H9 (cell line): ENCODE measurements at regions not wholly inside any gene's neighbourhood (a gene's known extent, or its start where the extent isn't known, plus 50 kb on each side); places are given as distances from the start of the nearest gene placed in this dataset.

ENCODE experiments used
- DNase-seq: peaks from one replicate; pipeline ENCODE4 v3.0.0-alpha.2; 2017
- H2AFZ ChIP-seq: one replicate; pipeline ENCODE4 v1.6.1; 2013; ENCODE audit warnings: mild to moderate bottlenecking, low read length, control low read depth, moderate library complexity
- H2AK5ac ChIP-seq: 2 replicates; pipeline ENCODE4 v1.6.1; 2013; ENCODE audit warnings: low read length, control low read depth, mixed read lengths; ENCODE audit not compliant: insufficient read length
- H2BK120ac ChIP-seq: one replicate; pipeline ENCODE4 v1.6.1; 2013; ENCODE audit warnings: low read depth, mild to moderate bottlenecking, low read length, control low read depth, inconsistent platforms; ENCODE audit not compliant: poor library complexity, severe bottlenecking
- H2BK12ac ChIP-seq: 2 replicates; pipeline ENCODE4 v1.6.1; 2013; ENCODE audit warnings: low read length, control low read depth, mixed read lengths, low read depth; ENCODE audit not compliant: insufficient read length
- H2BK15ac ChIP-seq: 2 replicates; pipeline ENCODE4 v1.6.1; 2013; ENCODE audit warnings: low read depth, low read length, control low read depth
- H2BK20ac ChIP-seq: one replicate; pipeline ENCODE4 v1.6.1; 2013; ENCODE audit warnings: low read depth, mild to moderate bottlenecking, low read length, control low read depth, inconsistent platforms; ENCODE audit not compliant: poor library complexity, severe bottlenecking
- H2BK5ac ChIP-seq: 2 replicates; pipeline ENCODE4 v1.6.1; 2013; ENCODE audit warnings: low read length, control low read depth, mixed read lengths; ENCODE audit not compliant: insufficient read length
- H3K14ac ChIP-seq: 2 replicates; pipeline ENCODE4 v1.6.1; 2013; ENCODE audit warnings: low read length, control low read depth; ENCODE audit not compliant: insufficient read depth
- H3K18ac ChIP-seq: 2 replicates; pipeline ENCODE4 v1.6.1; 2013; ENCODE audit warnings: low read depth, mild to moderate bottlenecking, mixed read lengths, low read length, control low read depth; ENCODE audit not compliant: insufficient read length
- H3K23ac ChIP-seq: 2 replicates; pipeline ENCODE4 v1.6.1; 2013; ENCODE audit warnings: low read length, control low read depth, mixed read lengths, low read depth; ENCODE audit not compliant: insufficient read length
- H3K23me2 ChIP-seq: 2 replicates; pipeline ENCODE4 v1.6.1; 2013; ENCODE audit warnings: low read depth, mild to moderate bottlenecking, mixed read lengths, low read length, control low read depth; ENCODE audit not compliant: insufficient read length, poor library complexity, severe bottlenecking
- H3K27ac ChIP-seq: 2 replicates; pipeline ENCODE4 v1.5.1; 2013; ENCODE audit warnings: low read length, control low read depth, mixed read lengths, low read depth; ENCODE audit not compliant: insufficient read length
- H3K27me3 ChIP-seq: 2 replicates; pipeline ENCODE4 v1.6.1; 2013; ENCODE audit warnings: low read length, control low read depth, inconsistent platforms; ENCODE audit not compliant: insufficient read depth
- H3K4ac ChIP-seq: 2 replicates; pipeline ENCODE4 v1.6.1; 2013; ENCODE audit warnings: low read depth, mild to moderate bottlenecking, control low read depth, inconsistent platforms, low read length, moderate library complexity
- H3K4me1 ChIP-seq: 2 replicates; pipeline ENCODE4 v1.6.1; 2013; ENCODE audit warnings: low read length, control low read depth, inconsistent platforms; ENCODE audit not compliant: insufficient read depth
- H3K4me2 ChIP-seq: 2 replicates; pipeline ENCODE4 v1.6.1; 2013; ENCODE audit warnings: low read length, control low read depth, mixed read lengths; ENCODE audit not compliant: insufficient read length, insufficient read depth
- H3K56ac ChIP-seq: 2 replicates; pipeline ENCODE4 v1.6.1; 2013; ENCODE audit warnings: low read depth, mild to moderate bottlenecking, mixed read lengths, low read length, control low read depth; ENCODE audit not compliant: insufficient read length
- H3K79me1 ChIP-seq: 2 replicates; pipeline ENCODE4 v1.6.1; 2013; ENCODE audit warnings: low read depth, mild to moderate bottlenecking, moderate library complexity, low read length, control low read depth, inconsistent platforms; ENCODE audit not compliant: insufficient read depth, poor library complexity, severe bottlenecking
- H3K79me2 ChIP-seq: 2 replicates; pipeline ENCODE4 v1.6.1; 2013; ENCODE audit warnings: low read length, control low read depth, inconsistent platforms; ENCODE audit not compliant: insufficient read depth
- H3K9ac ChIP-seq: 2 replicates; pipeline ENCODE4 v1.6.1; 2013; ENCODE audit warnings: low read length, control low read depth, mixed read lengths; ENCODE audit not compliant: insufficient read length; ENCODE audit errors: extremely low read depth
- H3K9me3 ChIP-seq: one replicate; pipeline ENCODE4 v1.6.1; 2013; ENCODE audit warnings: low read depth, low read length, inconsistent platforms; ENCODE audit not compliant: control insufficient read depth
- H3T11ph ChIP-seq: one replicate; pipeline ENCODE4 v1.6.1; 2013; ENCODE audit warnings: mild to moderate bottlenecking, low read length, control low read depth, inconsistent platforms
- H4K20me1 ChIP-seq: one replicate; pipeline ENCODE4 v1.6.1; 2013; ENCODE audit not compliant: control insufficient read depth, insufficient read length, insufficient read depth
- H4K5ac ChIP-seq: 2 replicates; pipeline ENCODE4 v1.6.1; 2013; ENCODE audit warnings: low read depth, mild to moderate bottlenecking, mixed read lengths, low read length, control low read depth; ENCODE audit not compliant: insufficient read length
- H4K8ac ChIP-seq: replicated peaks from 2 replicates; pipeline ENCODE4 v1.6.1; 2013; ENCODE audit warnings: low read length, control low read depth, mixed read lengths, low read depth; ENCODE audit not compliant: insufficient read length
- H4K91ac ChIP-seq: 2 replicates; pipeline ENCODE4 v1.6.1; 2013; ENCODE audit warnings: low read depth, mild to moderate bottlenecking, moderate library complexity, mixed read lengths, low read length, control low read depth; ENCODE audit not compliant: insufficient read length
- H3K27ac Mint-ChIP-seq, 3 experiments: 2 replicates in 2 of 3; 3 replicates in 1 of 3; pipeline ENCODE4 v1.8.0; 2020 to 2021; ENCODE audit warnings: mixed read lengths in 3 of 3, mild to moderate bottlenecking in 1 of 3, moderate library complexity in 1 of 3
- H3K27me3 Mint-ChIP-seq: 2 replicates; pipeline ENCODE4 v1.8.0; 2021; ENCODE audit warnings: low read depth, mild to moderate bottlenecking, moderate library complexity, mixed read lengths
- H3K36me3 Mint-ChIP-seq, 3 experiments: 2 replicates in 2 of 3; 3 replicates in 1 of 3; pipeline ENCODE4 v1.8.0; 2020 to 2021; ENCODE audit warnings: low read depth in 3 of 3, mixed read lengths in 3 of 3; ENCODE audit not compliant: insufficient read depth in 1 of 3
- H3K4me1 Mint-ChIP-seq, 2 experiments: 2 replicates each; pipeline ENCODE4 v1.8.0; 2020; ENCODE audit warnings: mixed read lengths in 2 of 2
- H3K4me3 Mint-ChIP-seq, 2 experiments: 2 replicates in 1 of 2; 3 replicates in 1 of 2; pipeline ENCODE4 v1.8.0; 2020 to 2021; ENCODE audit warnings: mild to moderate bottlenecking in 2 of 2, mixed read lengths in 2 of 2, moderate library complexity in 1 of 2
- H3K9me3 Mint-ChIP-seq, 2 experiments: 2 replicates in 1 of 2; 3 replicates in 1 of 2; pipeline ENCODE4 v1.8.0; 2020; ENCODE audit warnings: mild to moderate bottlenecking in 2 of 2, mixed read lengths in 2 of 2, moderate library complexity in 1 of 2
- WGBS: extraction: QIAGEN DNeasy Blood & Tissue Kit; methylation state at CpG from one replicate; pipeline ENCODE4 v1.1.7; 2013; ENCODE audit warnings: missing lambda C conversion rate, low lambda C conversion rate, mixed read lengths; ENCODE audit not compliant: insufficient read length; ENCODE audit errors: extremely low coverage; 5-methylcytosine and 5-hydroxymethylcytosine counted together
- TF ChIP-seq, protein P1 (sequence below): fragments of 200-600 bp; sonication (generic); conservative IDR thresholded peaks from 3 replicates; pipeline ENCODE4 v1.8.0; 2021; ENCODE audit warnings: antibody characterized with exemption, mild to moderate bottlenecking

DNA sequence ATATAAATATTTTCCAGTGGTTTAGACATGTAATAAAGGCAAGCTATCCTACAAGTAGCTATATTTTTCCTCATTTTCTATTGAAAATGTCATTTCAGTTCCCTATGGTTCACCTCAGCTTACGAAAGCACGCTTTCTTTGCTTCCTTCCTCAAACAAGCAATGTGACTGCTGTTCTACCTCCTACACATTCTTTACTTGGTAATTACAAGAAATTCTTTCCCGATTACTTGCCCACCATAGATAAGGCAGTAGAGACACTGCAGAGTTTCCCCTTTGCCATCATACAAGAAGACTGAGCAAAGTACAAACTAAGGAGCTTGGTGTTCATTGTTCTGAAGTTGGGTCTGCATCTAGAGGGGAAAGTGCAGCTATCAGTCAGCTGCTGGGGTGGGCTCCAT is 249.4 kb downstream of the CRPPA start:
- H2BK20ac ChIP-seq, result no peak overlapping the region
- H3T11ph ChIP-seq, result no peak overlapping the region
- no peaks in the 10 kb centered on the region for H3K79me1 ChIP-seq
- no peak overlapping the region for H2BK15ac ChIP-seq
- no peak overlapping the region for H2BK5ac ChIP-seq
- H2BK12ac ChIP-seq, result no peak overlapping the region
- no CpG with 5 or more reads among the region's 3 CpGs for WGBS
- TF ChIP-seq, protein P1, sequence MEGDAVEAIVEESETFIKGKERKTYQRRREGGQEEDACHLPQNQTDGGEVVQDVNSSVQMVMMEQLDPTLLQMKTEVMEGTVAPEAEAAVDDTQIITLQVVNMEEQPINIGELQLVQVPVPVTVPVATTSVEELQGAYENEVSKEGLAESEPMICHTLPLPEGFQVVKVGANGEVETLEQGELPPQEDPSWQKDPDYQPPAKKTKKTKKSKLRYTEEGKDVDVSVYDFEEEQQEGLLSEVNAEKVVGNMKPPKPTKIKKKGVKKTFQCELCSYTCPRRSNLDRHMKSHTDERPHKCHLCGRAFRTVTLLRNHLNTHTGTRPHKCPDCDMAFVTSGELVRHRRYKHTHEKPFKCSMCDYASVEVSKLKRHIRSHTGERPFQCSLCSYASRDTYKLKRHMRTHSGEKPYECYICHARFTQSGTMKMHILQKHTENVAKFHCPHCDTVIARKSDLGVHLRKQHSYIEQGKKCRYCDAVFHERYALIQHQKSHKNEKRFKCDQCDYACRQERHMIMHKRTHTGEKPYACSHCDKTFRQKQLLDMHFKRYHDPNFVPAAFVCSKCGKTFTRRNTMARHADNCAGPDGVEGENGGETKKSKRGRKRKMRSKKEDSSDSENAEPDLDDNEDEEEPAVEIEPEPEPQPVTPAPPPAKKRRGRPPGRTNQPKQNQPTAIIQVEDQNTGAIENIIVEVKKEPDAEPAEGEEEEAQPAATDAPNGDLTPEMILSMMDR, result no peak
- H3K23me2 ChIP-seq, result no peaks in the 10 kb centered on the region
- H3K27ac Mint-ChIP-seq, result no peak overlapping the region
- no peaks in the 10 kb centered on the region for H3K27me3 Mint-ChIP-seq
- no peak overlapping the region for H2AFZ ChIP-seq
- H3K27ac ChIP-seq, result no peak overlapping the region
- no peak overlapping the region for H3K9ac ChIP-seq
- no peak overlapping the region for H3K4me3 Mint-ChIP-seq
- no peaks in the 10 kb centered on the region for H3K4me1 Mint-ChIP-seq
- H4K8ac ChIP-seq, result no peak overlapping the region
- no peak overlapping the region for H2BK120ac ChIP-seq
- H3K27me3 ChIP-seq, result no peaks in the 10 kb centered on the region
- no peak overlapping the region for H3K14ac ChIP-seq
- H4K20me1 ChIP-seq, result no peaks in the 10 kb centered on the region
- H3K4me1 ChIP-seq, result no peaks in the 10 kb centered on the region
- H3K79me2 ChIP-seq, result no peaks in the 10 kb centered on the region
- no peaks in the 10 kb centered on the region for H3K9me3 ChIP-seq
- H3K9me3 Mint-ChIP-seq, result peaks cover 9 to 18% of the 10 kb centered on the region in 2 experiments; a peak in 2 of 5 replicates
- H3K36me3 Mint-ChIP-seq, result peaks cover 3 to 12% (median 4%) of the 10 kb centered on the region in 3 experiments; a peak in 4 of 7 replicates
- no peak overlapping the region for H3K4me2 ChIP-seq
- H4K91ac ChIP-seq, result no peak overlapping the region
- no peak overlapping the region for H3K23ac ChIP-seq
- H3K56ac ChIP-seq, result no peak overlapping the region
- H2AK5ac ChIP-seq, result no peak overlapping the region
- H3K18ac ChIP-seq, result no peak overlapping the region
- DNase-seq, result no peak
- H4K5ac ChIP-seq, result no peak overlapping the region
- H3K4ac ChIP-seq, result no peak overlapping the region
